GM18511 (cell line): ENCODE measurements at regions not wholly inside any gene's neighbourhood (a gene's known extent, or its start where the extent isn't known, plus 50 kb on each side); places are given as distances from the start of the nearest gene placed in this dataset.

Experiments used
- ATAC-seq: cut with Tn5 transposase; IDR thresholded peaks from one replicate; pipeline ENCODE4 v1.9.1; 2021; ENCODE audit warnings: mild to moderate bottlenecking, moderate library complexity; ENCODE audit not compliant: unreplicated experiment

GRCh38 chr10:90652519-90652918 is 205.3 kb downstream of the HTR7 start:
- no peak for ATAC-seq

- no peak for ATAC-seq
These were observed 199.0 kb downstream of the HTR7 start for GRCh38 chr10:90658791-90659190.

- ATAC-seq = no peak
These were observed 191.8 kb downstream of the HTR7 start for GRCh38 chr10:90665905-90666662.

GRCh38 chr10:90674461-90674860 is 183.4 kb downstream of the HTR7 start:
- no peak for ATAC-seq

GRCh38 chr10:90674928-90675327 is 182.9 kb downstream of the HTR7 start:
- no peak for ATAC-seq

GRCh38 chr10:90675621-90676020 is 182.2 kb downstream of the HTR7 start:
- no peak for ATAC-seq
